ENCODE measurements at regions not wholly inside any gene's neighbourhood (a gene's known extent, or its start where the extent isn't known, plus 50 kb on each side); places are given as distances from the start of the nearest gene placed in this dataset.

DNA sequence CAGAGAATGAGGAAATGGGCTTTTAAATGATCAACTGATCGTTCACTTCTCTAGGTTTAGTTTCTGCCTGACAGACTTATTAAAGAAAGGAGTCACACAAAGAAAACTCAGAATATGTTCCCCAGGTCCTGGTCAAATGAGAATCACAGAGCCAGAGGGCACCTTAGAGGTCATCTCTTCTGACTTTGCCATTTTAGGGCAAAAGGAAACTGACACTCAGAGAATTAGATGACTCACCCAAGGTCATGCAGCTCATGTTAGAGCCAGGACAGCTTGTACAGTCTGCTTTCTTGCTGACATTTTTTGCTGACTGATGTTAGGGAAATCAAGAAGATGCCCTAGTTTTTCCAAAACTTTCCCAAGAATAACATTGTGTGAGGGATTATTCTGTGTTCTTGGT lies 312.7 kb upstream of the SP8 start:
- no peak for DNase-seq

DNA sequence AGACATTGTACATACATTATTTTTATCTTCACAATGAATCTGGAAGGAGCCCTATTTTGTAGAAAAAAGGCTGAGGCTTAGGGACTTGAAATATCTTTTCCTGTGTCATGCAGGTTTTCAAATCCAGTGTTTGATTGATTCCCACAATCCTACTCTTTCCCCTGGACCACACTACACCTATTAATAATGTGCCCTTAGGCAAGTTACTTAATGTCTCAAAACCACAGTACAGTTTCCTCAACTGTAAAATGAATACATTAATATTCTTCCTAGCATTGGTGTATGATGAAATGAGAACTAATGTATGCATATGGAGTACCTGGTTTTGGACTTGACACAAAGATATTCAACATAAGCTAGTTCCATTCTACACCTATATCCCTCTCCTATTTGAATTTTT lies 313.3 kb upstream of the SP8 start:
- DNase-seq, result no peak

DNA sequence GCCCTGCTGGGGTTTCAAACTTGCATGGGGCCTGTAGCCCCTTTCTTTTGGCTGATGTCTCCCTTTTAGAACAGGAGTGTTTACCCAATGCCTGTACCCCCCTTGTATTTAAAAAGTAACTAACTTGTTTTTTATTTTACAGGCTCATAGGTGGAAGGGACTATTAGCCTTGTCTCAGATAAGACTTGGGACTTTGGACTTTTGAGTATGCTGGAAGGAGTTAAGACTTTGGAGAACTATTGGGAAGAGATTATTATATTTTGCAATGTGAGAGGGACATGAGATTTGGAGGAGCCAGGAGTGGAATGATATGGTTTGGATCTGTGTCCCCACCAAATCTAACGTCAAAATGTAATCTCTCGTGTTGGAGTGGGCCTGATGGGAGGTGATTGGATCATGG lies 314.9 kb upstream of the SP8 start:
- no peak for DNase-seq

DNA sequence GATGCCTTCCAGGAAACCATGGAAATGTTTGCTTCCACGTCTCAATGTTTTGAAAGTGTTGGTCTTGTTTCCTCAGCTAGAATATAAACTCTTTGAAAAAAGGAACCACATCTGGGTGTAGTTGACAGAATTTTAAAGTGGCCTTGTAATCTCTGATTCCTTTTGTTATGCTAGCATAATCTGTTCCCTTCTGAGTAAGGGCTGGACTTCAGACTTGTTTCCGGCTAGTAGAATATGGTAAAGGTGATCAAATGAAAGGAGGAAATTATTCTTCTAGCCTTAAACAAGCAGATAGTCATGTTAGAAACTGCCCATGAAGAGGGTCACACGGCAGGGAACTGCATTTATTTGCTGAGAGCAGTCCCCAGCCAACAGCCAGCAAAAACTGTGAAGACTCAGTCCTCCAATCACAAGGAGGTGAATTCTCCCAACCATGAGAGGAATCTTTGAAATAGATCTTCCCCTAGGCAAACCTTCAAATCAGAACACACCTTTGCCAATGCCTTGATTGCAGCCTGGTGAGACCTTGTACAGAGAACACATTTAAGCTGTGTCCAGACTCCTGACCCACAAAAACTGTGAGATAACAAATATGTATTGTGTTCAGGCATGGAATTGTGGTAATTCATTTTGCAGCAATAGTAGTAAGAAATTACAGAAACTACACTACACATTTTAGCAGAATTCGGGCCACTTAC lies 316.9 kb upstream of the SP8 start:
- DNase-seq, result no peak

GRCh38 chr7:21104124-21104500 lies 317.4 kb upstream of the SP8 start:
- DNase-seq, result no peak

DNA sequence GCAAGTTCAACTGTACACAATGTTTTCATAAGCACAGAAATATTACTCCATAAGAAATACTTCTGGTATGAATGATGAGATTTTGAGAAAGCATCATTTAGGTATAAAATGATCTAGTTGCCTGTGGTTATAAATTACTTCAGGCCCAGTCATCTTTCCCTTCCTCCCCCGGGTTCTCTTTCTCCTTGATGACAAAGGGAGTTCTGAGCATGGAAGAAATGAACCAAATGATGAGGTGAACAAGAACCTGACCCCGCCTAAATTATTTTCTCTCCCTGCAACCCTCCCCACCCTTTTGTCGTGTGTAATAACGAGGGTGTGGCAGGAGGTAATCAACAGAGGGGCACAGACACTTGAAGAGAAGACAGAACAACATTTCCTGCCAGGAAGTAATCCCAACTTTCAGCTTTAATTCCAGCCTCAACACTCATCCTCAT lies 319.6 kb upstream of the SP8 start:
- DNase-seq, result no peak

GRCh38 chr7:21107101-21107500 lies 320.4 kb upstream of the SP8 start:
- no peak for DNase-seq

DNA sequence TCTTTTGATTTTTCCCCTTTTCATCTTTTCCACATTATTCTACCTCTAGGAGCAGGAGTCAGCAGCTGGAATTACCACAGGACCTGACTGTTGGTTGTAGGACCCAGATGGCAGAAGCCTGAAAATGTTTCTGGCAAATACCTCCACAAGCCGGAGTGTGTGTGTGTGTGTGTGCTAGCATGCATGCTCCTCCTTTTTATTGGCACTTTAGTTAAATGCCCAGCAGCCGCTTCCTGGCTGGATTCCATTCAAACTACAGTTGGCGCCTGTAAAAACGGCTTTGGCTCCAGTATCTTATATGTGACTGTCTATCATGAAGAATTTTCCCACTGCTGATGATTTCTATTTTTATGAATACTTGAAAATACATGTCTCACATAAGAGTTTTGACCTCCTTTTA lies 319.7 kb upstream of the SP4 start:
- DNase-seq, result peak; percentile 71

GRCh38 chr7:21113609-21114415 lies 314.1 kb upstream of the SP4 start:
- no peak for DNase-seq

DNA sequence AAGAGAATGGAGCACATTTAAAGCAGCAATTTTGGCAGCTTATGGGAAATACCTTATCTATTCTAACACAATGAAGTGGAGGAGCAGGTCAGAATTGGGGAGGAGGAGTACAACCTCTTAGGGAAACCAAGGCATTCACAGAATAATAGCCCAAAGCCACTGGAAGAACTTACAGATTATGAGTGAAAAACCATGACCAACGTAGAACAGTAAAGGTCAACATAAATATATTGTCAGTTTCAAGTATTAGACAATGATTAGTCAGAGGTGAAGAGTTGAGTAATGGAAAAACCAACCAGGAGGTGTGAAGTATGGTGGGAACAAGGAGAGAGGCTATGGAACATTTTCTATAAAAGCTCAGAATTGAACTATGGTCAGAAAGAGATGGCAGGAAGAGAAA lies 304.3 kb upstream of the SP4 start:
- DNase-seq, result no peak

DNA sequence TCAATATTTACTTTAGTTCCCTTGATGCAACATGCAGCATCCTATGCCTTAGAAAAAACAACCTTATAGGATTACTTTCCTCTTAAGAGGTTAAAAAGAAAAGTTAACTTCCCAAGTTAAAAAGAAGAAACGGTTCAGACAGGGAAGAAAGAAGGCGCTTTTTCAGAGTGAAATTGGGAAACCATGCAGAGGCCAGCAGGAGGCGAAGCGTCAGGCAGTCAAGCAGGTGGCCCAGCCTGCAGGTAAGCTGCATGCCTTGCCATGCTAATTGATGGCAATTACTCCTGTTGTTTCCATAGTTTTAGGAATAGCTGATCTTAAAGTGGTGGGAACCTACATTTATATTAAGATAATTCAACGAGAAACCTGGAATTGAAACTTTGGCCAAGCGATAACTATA lies 302.6 kb upstream of the SP4 start:
- no peak for DNase-seq

GRCh38 chr7:21128062-21128817 lies 299.6 kb upstream of the SP4 start:
- peak; percentile 36 for DNase-seq

DNA sequence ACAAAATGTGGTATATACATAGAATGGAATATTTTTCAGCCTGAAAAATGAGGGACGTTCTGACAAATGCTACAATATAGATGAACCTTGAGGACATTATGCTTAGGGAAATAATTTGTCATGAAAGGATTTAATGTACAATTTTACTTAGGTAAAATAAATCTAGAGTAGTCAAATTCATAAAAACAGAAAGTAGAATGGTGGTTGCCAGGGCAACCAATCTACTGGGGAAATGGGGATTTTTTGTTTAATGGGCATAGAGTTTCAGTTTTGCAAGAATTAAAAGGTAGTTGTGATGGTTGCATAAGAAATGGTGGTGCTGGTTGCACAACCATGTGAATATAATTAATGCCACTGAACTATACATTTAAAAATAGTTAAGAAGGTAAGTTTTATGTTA lies 296.0 kb upstream of the SP4 start:
- no peak for DNase-seq

DNA sequence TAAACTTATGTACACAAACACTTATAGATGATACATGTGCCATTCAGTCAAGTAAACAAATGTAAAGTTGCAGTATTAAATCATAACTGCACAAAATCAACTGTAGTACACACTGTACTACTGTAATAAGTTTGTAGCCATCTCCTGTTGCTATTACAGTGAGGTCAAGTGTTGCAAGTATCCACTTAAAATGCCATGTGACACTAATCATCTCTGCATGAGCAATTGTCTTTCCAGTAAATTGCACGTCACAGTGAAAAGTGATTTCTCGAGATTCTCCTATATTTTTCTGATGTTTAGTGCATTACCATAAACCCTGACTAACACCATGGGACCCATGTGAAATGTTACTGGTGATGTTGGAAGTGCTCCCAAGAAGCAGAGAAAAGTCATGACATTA lies 293.3 kb upstream of the SP4 start:
- no peak for DNase-seq

DNA sequence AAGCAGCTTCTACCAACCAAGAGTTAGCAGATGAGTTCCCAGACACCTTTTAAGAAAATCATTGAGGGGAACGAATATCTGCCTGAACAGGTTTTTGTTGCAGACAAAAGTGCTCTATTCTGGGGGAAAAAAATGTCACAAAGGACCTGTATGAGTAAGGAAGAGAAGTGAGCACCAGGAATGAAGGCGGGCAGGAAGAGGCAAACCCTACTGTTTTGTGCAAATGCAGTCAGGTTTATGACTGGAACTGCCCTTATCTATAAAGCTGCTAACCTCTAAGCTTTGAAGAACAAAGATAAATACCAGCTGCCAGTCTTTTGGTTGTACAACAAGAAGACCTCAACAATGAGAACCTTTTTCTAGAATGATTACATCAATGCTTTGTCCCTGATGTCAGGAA lies 292.4 kb upstream of the SP4 start:
- DNase-seq, result no peak

- no peak for DNase-seq
Measured at GRCh38 chr7:21137640-21138039, 290.2 kb upstream of the SP4 start.

DNA sequence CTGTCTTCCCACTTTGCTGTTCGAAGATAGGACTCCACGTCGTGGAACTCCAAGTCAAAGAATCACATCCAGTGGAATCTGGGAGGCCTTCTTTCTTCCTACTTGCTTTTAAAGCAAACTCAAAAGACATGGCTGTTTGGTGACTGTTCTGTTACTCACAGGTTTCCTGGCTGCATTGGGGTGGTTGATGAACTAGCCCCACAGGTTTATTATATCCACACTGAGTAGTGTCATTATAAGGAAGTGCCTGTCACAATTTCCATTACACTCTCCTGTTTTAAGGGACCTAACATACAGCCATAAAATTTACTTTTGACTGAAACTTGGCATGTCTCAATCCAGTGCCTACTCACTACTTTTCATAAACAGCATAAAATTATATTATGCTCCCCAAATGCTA lies 287.3 kb upstream of the SP4 start:
- no peak for DNase-seq

DNA sequence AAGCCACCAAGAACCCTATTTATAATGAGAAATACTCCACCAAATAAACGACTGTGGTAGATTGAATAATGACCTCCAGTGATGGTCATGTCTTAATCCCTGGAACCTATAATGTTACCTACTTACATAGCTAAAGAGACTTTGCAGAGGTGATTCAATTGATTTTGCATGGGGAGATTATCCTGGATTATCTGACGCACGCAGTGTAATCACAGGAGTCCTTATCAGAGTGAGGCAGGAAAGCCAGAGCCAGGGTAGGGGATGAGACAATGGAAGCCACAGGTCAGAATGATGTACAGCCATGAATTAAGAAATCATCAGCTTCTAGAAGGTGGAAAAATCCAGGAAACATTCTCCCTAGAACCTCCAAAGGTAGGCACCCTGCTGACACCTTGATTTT lies 286.4 kb upstream of the SP4 start:
- DNase-seq, result no peak

- no peak for DNase-seq
Measured at GRCh38 chr7:21142081-21142480, 285.8 kb upstream of the SP4 start.

GRCh38 chr7:21146642-21147423 lies 281.1 kb upstream of the SP4 start:
- no peak for DNase-seq

DNA sequence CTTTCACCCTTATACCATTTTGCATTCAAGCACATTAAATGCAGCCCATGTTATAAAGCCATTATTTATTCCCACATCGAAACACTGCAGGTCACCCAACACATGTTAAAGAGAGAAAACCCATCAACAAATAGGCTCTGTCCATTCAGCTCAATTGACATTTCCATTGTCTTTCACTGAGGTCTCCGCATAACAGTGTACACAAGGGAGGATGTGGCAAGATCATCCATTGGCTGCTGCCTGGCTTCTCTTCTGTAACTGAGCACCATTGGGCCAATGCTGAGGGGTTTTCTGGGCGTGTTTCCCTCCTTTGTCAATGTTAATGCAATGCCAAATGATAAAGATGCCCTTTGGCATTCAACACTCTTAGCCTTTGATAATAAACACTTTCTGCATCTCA lies 278.1 kb upstream of the SP4 start:
- no peak for DNase-seq

DNA sequence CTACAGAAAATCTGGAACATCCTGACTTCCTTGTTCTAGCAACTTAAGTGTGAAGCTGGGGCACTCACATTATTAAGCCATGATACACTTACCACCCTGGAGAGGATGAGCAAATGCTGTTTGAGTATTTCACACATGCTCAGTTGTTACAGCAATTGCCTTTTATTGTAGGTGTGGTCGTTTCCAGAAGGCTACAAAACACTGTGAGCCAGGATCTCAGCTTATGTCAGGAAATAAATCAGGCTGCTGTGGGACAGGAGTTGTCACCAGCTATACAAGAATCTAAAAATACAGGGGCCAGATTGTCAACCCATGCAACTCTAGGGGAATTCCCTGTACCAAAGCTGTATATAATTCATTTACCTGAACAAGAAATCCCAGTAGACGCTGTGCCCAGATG lies 273.3 kb upstream of the SP4 start:
- no peak for DNase-seq

DNA sequence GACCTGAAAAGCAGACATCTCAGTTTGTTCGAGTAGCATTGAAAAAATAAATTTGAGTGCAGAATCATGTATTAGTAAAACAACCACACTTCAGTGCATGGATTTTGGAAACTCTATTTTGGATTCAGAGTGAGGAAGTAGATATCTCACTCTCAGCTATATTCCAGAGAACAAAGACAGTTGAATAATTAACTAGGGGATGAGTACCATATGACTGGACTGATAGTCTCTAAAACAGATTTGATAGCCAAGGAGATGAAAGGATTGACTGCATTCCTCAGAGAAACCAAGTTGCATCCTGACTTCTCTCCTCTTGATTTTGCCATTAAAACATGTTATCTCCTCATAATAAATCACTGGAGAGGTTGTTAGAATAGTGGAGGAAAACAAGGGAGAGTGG lies 268.4 kb upstream of the SP4 start:
- no peak for DNase-seq
